ENCODE measurements at regions not wholly inside any gene's neighbourhood (a gene's known extent, or its start where the extent isn't known, plus 50 kb on each side); places are given as distances from the start of the nearest gene placed in this dataset.

DNA sequence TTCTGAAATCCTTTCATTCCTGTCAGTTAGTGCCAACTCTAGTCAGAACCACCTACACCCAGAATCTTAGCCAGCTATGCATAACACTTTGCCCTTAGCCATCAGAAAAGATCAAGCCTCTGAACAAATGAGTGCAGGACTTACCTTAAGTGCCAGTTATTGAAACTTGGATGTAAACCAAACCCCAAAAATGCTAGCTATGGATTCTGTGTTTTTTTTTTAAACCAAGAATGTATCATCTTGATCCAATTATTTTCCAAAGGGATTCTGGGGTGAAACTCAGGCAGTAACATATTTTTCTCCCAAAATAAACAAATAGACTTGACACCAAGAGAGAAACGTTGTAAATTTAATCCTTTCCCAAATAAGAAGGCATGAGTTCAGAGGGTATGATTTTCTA, 538.6 kb upstream of the ADAMTS5 start:
- Histone ChIP-seq H3K4me3 (ENCODE audit: control insufficient read depth in 2 of 3, extremely low read depth in 1 of 3, insufficient read depth in 2 of 3, low read depth in 1 of 3, low read length in 3 of 3) (no peak overlapping the region), H3K9me1 (ENCODE audit: control insufficient read depth, extremely low read depth, insufficient read depth, low read length) (no peaks in the 10 kb centered on the region), H3K27me3 (ENCODE audit: control insufficient read depth, extremely low read depth, insufficient read depth, low read length) (no peaks in the 10 kb centered on the region), H3K9ac (ENCODE audit: control insufficient read depth, extremely low read depth, insufficient read depth, low read length) (no peak overlapping the region), H3K79me2 (ENCODE audit: control insufficient read depth, insufficient read depth, low read length) (no peaks in the 10 kb centered on the region), H3K9me3 (ENCODE audit: control insufficient read depth, low read depth, low read length) (no peaks in the 10 kb centered on the region), H3K4me1 (ENCODE audit: control insufficient read depth, extremely low read depth, insufficient read depth, low read length) (no peaks in the 10 kb centered on the region), H3K27ac (ENCODE audit: control insufficient read depth, insufficient read depth, low read length) (no peak overlapping the region), H2AFZ (ENCODE audit: control insufficient read depth, low read length) (no peak overlapping the region), H3K4me2 (ENCODE audit: control insufficient read depth, extremely low read depth, insufficient read depth, low read depth, low read length) (no peak overlapping the region), H4K20me1 (ENCODE audit: control insufficient read depth, extremely low read depth, insufficient read depth, low read length) (no peaks in the 10 kb centered on the region), H3K36me3 (ENCODE audit: control insufficient read depth in 2 of 2, extremely low read depth in 1 of 2, insufficient read depth in 2 of 2, low read length in 2 of 2) (no peaks in the 10 kb centered on the region)
- peak; percentile 20 for FAIRE-seq
- dilution Hi-C loops (cut with MboI; ENCODE audit: extremely low pct_ligation_motif_present, low sequenced_read_pairs): no loop called here
- no peak for DNase-seq (ENCODE audit: low read depth, low spot score)
- no peak for TF ChIP-seq EZH2 (IDR thresholded peaks at IDR 0.05; ENCODE audit: low read length)
- TF ChIP-seq, protein P1, sequence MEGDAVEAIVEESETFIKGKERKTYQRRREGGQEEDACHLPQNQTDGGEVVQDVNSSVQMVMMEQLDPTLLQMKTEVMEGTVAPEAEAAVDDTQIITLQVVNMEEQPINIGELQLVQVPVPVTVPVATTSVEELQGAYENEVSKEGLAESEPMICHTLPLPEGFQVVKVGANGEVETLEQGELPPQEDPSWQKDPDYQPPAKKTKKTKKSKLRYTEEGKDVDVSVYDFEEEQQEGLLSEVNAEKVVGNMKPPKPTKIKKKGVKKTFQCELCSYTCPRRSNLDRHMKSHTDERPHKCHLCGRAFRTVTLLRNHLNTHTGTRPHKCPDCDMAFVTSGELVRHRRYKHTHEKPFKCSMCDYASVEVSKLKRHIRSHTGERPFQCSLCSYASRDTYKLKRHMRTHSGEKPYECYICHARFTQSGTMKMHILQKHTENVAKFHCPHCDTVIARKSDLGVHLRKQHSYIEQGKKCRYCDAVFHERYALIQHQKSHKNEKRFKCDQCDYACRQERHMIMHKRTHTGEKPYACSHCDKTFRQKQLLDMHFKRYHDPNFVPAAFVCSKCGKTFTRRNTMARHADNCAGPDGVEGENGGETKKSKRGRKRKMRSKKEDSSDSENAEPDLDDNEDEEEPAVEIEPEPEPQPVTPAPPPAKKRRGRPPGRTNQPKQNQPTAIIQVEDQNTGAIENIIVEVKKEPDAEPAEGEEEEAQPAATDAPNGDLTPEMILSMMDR (optimal IDR thresholded peaks at IDR 0.05 in 1 of 3, IDR thresholded peaks at IDR 0.05 in 1 of 3, conservative IDR thresholded peaks at IDR 0.05 in 1 of 3; ENCODE audit: extremely low read depth in 1 of 3, insufficient read depth in 2 of 3, low read length in 3 of 3): no peak

DNA sequence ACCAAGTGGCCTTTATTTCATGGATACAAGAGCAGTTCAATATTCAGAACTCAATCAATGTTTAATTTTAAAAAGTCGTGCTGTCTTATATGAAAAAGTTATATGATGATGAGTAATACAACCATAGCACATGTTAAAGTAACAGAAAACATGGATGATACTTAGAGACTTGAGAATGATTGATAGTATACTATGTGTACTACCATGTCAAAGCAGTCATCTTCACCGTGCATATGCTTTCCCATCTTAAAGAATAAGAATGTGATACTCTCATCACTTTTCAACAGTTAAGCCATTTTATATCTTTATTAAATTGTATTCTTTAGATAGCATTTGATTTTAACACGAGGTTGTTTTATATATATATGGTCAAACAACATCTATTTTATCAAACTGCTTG, 535.9 kb upstream of the ADAMTS5 start:
- Histone ChIP-seq H3K4me3 (ENCODE audit: control insufficient read depth in 2 of 3, extremely low read depth in 1 of 3, insufficient read depth in 2 of 3, low read depth in 1 of 3, low read length in 3 of 3) (no peak overlapping the region), H3K9me3 (ENCODE audit: control insufficient read depth, low read depth, low read length) (no peaks in the 10 kb centered on the region), H3K79me2 (ENCODE audit: control insufficient read depth, insufficient read depth, low read length) (no peaks in the 10 kb centered on the region), H3K9ac (ENCODE audit: control insufficient read depth, extremely low read depth, insufficient read depth, low read length) (no peak overlapping the region), H2AFZ (ENCODE audit: control insufficient read depth, low read length) (no peak overlapping the region), H3K27ac (ENCODE audit: control insufficient read depth, insufficient read depth, low read length) (no peak overlapping the region), H4K20me1 (ENCODE audit: control insufficient read depth, extremely low read depth, insufficient read depth, low read length) (no peaks in the 10 kb centered on the region), H3K4me2 (ENCODE audit: control insufficient read depth, extremely low read depth, insufficient read depth, low read depth, low read length) (no peak overlapping the region), H3K4me1 (ENCODE audit: control insufficient read depth, extremely low read depth, insufficient read depth, low read length) (peaks cover 4% of the 10 kb centered on the region), H3K27me3 (ENCODE audit: control insufficient read depth, extremely low read depth, insufficient read depth, low read length) (no peaks in the 10 kb centered on the region), H3K36me3 (ENCODE audit: control insufficient read depth in 2 of 2, extremely low read depth in 1 of 2, insufficient read depth in 2 of 2, low read length in 2 of 2) (no peaks in the 10 kb centered on the region), H3K9me1 (ENCODE audit: control insufficient read depth, extremely low read depth, insufficient read depth, low read length) (no peaks in the 10 kb centered on the region)
- TF ChIP-seq, protein P1 (optimal IDR thresholded peaks at IDR 0.05 in 1 of 3, IDR thresholded peaks at IDR 0.05 in 1 of 3, conservative IDR thresholded peaks at IDR 0.05 in 1 of 3; ENCODE audit: extremely low read depth in 1 of 3, insufficient read depth in 2 of 3, low read length in 3 of 3): no peak
- no peak for TF ChIP-seq EZH2 (IDR thresholded peaks at IDR 0.05; ENCODE audit: low read length)
- dilution Hi-C loops (cut with MboI; ENCODE audit: extremely low pct_ligation_motif_present, low sequenced_read_pairs): no loop called here
- FAIRE-seq (no peak), DNase-seq (ENCODE audit: low read depth, low spot score) (no peak)
